Astrocyte of the cerebellum (primary cell): ENCODE measurements at regions not wholly inside any gene's neighbourhood (a gene's known extent, or its start where the extent isn't known, plus 50 kb on each side); places are given as distances from the start of the nearest gene placed in this dataset.

Experiments used
- DNase-seq: peaks from one replicate; pipeline ENCODE4 v3.0.0-alpha.2; 2011; ENCODE audit warnings: low read depth
- H3K4me3 ChIP-seq: 2 replicates; pipeline ENCODE4 v1.5.1; 2011; ENCODE audit warnings: mild to moderate bottlenecking, low read depth, low read length, moderate library complexity
- in situ Hi-C: cut with HindIII; loops from 2 replicates; pipeline ENCODE4 v1.10.0; 2017; ENCODE audit warnings: low sequenced_read_pairs
- TF ChIP-seq, protein P1 (sequence below): IDR thresholded peaks from 2 replicates; pipeline ENCODE4 v1.5.1; 2012; ENCODE audit warnings: low read length, low read depth, moderate library complexity, mild to moderate bottlenecking; ENCODE audit errors: missing control alignments

DNA sequence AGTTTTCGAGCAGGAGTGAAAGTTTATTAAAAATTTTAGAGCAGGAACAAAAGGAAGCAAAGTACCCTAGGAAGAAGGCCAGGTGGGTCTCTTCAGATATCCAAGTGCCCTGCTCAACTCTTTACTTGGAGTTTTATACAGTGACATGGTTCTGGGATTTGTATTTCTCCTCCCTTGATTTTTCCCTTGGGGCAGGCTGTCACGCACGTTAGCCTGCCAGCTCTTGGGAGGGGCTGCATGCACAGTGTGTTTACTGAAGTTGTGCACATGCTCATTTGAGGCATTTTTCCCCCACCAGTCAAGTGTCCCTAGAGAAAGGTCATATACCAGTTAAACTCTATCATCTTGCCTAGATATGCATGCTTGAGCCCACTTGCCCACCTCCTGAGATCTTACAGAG is 102.5 kb upstream of the GABRA2 start:
- TF ChIP-seq, protein P1, sequence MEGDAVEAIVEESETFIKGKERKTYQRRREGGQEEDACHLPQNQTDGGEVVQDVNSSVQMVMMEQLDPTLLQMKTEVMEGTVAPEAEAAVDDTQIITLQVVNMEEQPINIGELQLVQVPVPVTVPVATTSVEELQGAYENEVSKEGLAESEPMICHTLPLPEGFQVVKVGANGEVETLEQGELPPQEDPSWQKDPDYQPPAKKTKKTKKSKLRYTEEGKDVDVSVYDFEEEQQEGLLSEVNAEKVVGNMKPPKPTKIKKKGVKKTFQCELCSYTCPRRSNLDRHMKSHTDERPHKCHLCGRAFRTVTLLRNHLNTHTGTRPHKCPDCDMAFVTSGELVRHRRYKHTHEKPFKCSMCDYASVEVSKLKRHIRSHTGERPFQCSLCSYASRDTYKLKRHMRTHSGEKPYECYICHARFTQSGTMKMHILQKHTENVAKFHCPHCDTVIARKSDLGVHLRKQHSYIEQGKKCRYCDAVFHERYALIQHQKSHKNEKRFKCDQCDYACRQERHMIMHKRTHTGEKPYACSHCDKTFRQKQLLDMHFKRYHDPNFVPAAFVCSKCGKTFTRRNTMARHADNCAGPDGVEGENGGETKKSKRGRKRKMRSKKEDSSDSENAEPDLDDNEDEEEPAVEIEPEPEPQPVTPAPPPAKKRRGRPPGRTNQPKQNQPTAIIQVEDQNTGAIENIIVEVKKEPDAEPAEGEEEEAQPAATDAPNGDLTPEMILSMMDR: no peak
- no peak overlapping the region for H3K4me3 ChIP-seq
- DNase-seq: no peak
- in situ Hi-C loops: no loop called here

DNA sequence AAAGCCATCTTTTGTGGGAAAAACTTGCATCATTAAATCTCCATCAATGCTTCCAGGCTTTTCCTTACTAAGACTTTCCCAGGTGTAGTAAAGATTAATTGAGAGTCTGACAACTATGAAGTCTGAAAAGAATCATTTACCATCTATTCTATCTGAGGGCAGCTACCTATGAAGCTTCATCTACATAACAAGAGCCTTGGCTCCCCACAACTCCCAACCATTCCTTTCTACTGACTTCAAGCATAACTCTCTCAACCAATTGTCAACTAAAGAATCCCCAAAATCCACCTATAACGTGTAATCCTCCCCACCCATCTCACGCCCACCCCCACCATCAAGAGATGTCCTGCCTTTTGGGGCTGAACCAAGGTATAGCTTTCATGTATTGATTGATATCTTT is 101.5 kb upstream of the GABRA2 start:
- no peak overlapping the region for H3K4me3 ChIP-seq
- TF ChIP-seq, protein P1: no peak
- in situ Hi-C loops: no loop called here
- no peak for DNase-seq

DNA sequence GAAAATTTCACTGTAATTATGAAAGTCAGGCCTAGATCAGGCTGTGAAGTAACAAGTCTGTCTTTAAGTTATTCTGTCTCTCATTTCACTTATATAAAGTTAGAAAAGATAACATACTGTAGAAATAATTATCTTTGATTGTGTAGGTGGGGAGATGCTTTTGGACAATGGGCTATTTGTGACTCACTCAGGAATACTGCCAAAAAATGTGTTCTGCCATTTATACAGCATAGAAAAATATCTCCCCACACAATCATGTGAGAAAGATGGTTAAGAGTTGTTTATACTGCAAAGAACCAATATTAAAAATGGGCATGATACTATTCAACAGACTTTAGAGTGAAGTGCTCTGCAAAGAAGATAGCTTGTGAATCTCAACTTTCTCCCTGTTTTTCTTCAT is 95.0 kb upstream of the GABRA2 start:
- in situ Hi-C loops: no loop called here
- TF ChIP-seq, protein P1: no peak
- peak; percentile 1 for DNase-seq
- no peak overlapping the region for H3K4me3 ChIP-seq

DNA sequence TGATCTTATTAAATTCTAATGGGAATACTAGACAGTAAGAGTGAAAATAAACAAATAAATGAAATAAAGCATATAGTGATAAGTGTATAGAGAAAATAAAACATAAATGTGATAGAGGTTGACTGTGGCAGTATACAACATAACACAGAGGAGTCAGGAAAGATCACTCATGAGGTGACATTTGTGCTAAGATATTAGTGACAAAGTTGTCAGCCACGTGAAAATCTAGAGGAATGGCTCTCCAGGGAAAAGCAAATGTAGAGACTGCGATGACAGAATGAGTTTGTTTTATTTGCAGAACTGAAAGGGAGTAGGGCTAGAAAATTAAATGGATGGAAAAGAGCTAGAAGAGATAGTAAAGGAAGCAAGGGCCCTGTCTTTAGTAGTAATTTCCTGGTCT is 72.8 kb upstream of the GABRA2 start:
- in situ Hi-C loops: no loop called here
- no peak overlapping the region for H3K4me3 ChIP-seq
- no peak for DNase-seq
- TF ChIP-seq, protein P1: no peak

DNA sequence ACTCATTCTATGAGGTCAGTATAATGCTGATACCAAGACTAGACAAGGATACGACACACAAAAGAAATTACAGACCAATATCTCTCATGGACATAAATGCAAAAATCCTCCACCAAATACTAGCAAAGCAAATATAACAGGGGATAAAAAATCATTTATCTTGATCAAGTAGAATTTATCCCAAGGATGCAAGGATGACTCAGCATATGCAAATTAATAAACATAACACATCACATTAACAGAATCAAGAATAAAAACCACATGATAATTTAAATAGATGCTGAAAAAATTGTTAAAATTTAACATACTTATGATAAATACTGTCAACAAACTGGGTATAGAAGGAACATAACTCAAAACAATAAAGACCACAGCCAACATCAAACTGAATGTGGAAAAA is 69.4 kb upstream of the GABRA2 start:
- DNase-seq: no peak
- in situ Hi-C loops: no loop called here
- H3K4me3 ChIP-seq: no peak overlapping the region
- TF ChIP-seq, protein P1: no peak

DNA sequence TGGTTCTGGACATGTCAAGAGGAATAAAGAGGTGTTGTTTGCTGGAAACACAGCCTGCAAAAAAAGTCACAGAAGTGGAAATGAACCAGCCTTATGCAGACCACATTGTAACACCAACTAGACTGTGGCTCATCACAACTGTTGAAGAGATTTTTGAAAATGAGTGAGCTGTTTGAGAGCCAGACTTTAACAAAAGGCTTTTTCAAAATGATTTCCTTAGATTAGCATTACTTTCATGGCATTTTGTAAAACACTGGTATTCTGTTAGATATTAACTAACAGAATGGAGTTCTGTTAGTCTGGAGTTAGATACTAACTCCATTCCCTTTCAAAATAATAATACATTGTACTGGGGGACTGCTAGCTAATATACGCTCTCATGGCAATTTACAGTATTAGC is 60.6 kb upstream of the GABRA2 start:
- in situ Hi-C loops: no loop called here
- DNase-seq: no peak
- TF ChIP-seq, protein P1: no peak
- no peak overlapping the region for H3K4me3 ChIP-seq
